ENCODE measurements at regions not wholly inside any gene's neighbourhood (a gene's known extent, or its start where the extent isn't known, plus 50 kb on each side); places are given as distances from the start of the nearest gene placed in this dataset.

- no peak for TF ChIP-seq CTCF (IDR thresholded peaks at IDR 0.05 in 4 of 5, conservative IDR thresholded peaks at IDR 0.05 in 1 of 5)
- TF ChIP-seq POLR2A (IDR thresholded peaks at IDR 0.05), result no peak
These were observed 1217.2 kb downstream of the TYW1 start for GRCh38 chr7:68213838-68214237.

Measured in gastrocnemius medialis (tissue), 4 donors.